HG03571 (cell line): ENCODE measurements at regions not wholly inside any gene's neighbourhood (a gene's known extent, or its start where the extent isn't known, plus 50 kb on each side); places are given as distances from the start of the nearest gene placed in this dataset.
"Not testable (repeated sequence)": the region's sequence is repeated elsewhere in the genome, so short reads cannot be mapped to it uniquely, and the experiment has no call there.

ENCODE experiments used
- ATAC-seq: cut with Tn5 transposase; IDR thresholded peaks from one replicate; pipeline ENCODE4 v1.9.1; 2021; ENCODE audit not compliant: unreplicated experiment

- ATAC-seq = no peak
Measured at GRCh38 chr12:25615119-25615518, 62.0 kb upstream of the LMNTD1 start.

- no peak for ATAC-seq
Measured at GRCh38 chr12:25616286-25616685, 63.2 kb upstream of the LMNTD1 start.

GRCh38 chr12:25617991-25618390, 64.9 kb upstream of the LMNTD1 start:
- ATAC-seq = no peak

GRCh38 chr12:25623816-25624215, 70.7 kb upstream of the LMNTD1 start:
- ATAC-seq = no peak

- ATAC-seq = no peak
Measured at GRCh38 chr12:25625146-25625545, 72.1 kb upstream of the LMNTD1 start.

GRCh38 chr12:25629341-25629740, 76.3 kb upstream of the LMNTD1 start:
- ATAC-seq = no peak

- not testable (repeated sequence) for ATAC-seq
Measured at GRCh38 chr12:25630735-25631515, 77.8 kb upstream of the LMNTD1 start.

GRCh38 chr12:25633149-25633548, 80.1 kb upstream of the LMNTD1 start:
- not testable (repeated sequence) for ATAC-seq

- no peak for ATAC-seq
Measured at GRCh38 chr12:25637752-25638151, 84.7 kb upstream of the LMNTD1 start.

GRCh38 chr12:25639406-25639805, 86.3 kb upstream of the LMNTD1 start:
- ATAC-seq = no peak

GRCh38 chr12:25644979-25645378, 91.9 kb upstream of the LMNTD1 start:
- ATAC-seq = no peak

- no peak for ATAC-seq
Measured at GRCh38 chr12:25645427-25645826, 92.3 kb upstream of the LMNTD1 start.

GRCh38 chr12:25651931-25652330, 98.8 kb upstream of the LMNTD1 start:
- no peak for ATAC-seq

GRCh38 chr12:25652371-25652770, 99.3 kb upstream of the LMNTD1 start:
- ATAC-seq = no peak

GRCh38 chr12:25653487-25654175, 100.5 kb upstream of the LMNTD1 start:
- ATAC-seq = no peak

GRCh38 chr12:25655702-25656101, 102.6 kb upstream of the LMNTD1 start:
- no peak for ATAC-seq

GRCh38 chr12:25659621-25660020, 106.5 kb upstream of the LMNTD1 start:
- no peak for ATAC-seq

GRCh38 chr12:25670076-25671055, 117.3 kb upstream of the LMNTD1 start:
- ATAC-seq = no peak

- no peak for ATAC-seq
Measured at GRCh38 chr12:25675808-25676207, 122.7 kb upstream of the LMNTD1 start.

GRCh38 chr12:25677232-25677937, 124.3 kb upstream of the LMNTD1 start:
- ATAC-seq = no peak

GRCh38 chr12:25681580-25681979, 128.5 kb upstream of the LMNTD1 start:
- no peak for ATAC-seq
